Mesendoderm (in vitro differentiated cells): ENCODE measurements at regions not wholly inside any gene's neighbourhood (a gene's known extent, or its start where the extent isn't known, plus 50 kb on each side); places are given as distances from the start of the nearest gene placed in this dataset.
A peak's percentile ranks its signal among the peaks of the same experiment; 100 is the strongest.

Experiments
- DNase-seq: peaks from one replicate; pipeline ENCODE4 v3.0.0; 2013
- H2AK5ac ChIP-seq: 2 replicates; pipeline ENCODE4 v1.6.1; 2013; ENCODE audit warnings: low read length, inconsistent platforms
- H2BK120ac ChIP-seq: 2 replicates; pipeline ENCODE4 v1.6.1; 2013; ENCODE audit warnings: low read depth, mild to moderate bottlenecking, low read length, moderate library complexity, mixed read lengths
- H2BK15ac ChIP-seq: replicated peaks from 2 replicates; pipeline ENCODE4 v1.6.1; 2013; ENCODE audit warnings: low read depth, mild to moderate bottlenecking, moderate library complexity
- H2BK5ac ChIP-seq: 2 replicates; pipeline ENCODE4 v1.6.1; 2013; ENCODE audit warnings: low read length, inconsistent platforms
- H3K18ac ChIP-seq: 2 replicates; pipeline ENCODE4 v1.6.1; 2013; ENCODE audit warnings: mild to moderate bottlenecking, low read length, mixed read lengths
- H3K23ac ChIP-seq: one replicate; pipeline ENCODE4 v1.6.1; 2013; ENCODE audit warnings: low read length
- H3K27ac ChIP-seq: 2 replicates; pipeline ENCODE4 v1.5.1; 2013; ENCODE audit warnings: low read depth, mild to moderate bottlenecking, inconsistent platforms, low read length, moderate library complexity
- H3K27me3 ChIP-seq: 2 replicates; pipeline ENCODE4 v1.6.1; 2013; ENCODE audit warnings: low read length, control low read depth, mild to moderate bottlenecking, inconsistent platforms; ENCODE audit not compliant: insufficient read depth, poor library complexity
- H3K36me3 ChIP-seq: 2 replicates; pipeline ENCODE4 v1.6.1; 2013; ENCODE audit warnings: low read length, inconsistent platforms; ENCODE audit not compliant: control insufficient read depth, insufficient read depth
- H3K4ac ChIP-seq: one replicate; pipeline ENCODE4 v1.6.1; 2013; ENCODE audit warnings: low read depth, mild to moderate bottlenecking, low read length, moderate library complexity
- H3K4me1 ChIP-seq: 2 replicates; pipeline ENCODE4 v1.6.1; 2013; ENCODE audit warnings: low read depth, low read length, inconsistent platforms; ENCODE audit not compliant: control insufficient read depth
- H3K4me2 ChIP-seq: 2 replicates; pipeline ENCODE4 v1.6.1; 2013; ENCODE audit warnings: low read length
- H3K4me3 ChIP-seq: 2 replicates; pipeline ENCODE4 v1.5.1; 2013; ENCODE audit warnings: mild to moderate bottlenecking, low read length
- H3K56ac ChIP-seq: one replicate; pipeline ENCODE4 v1.6.1; 2013; ENCODE audit warnings: low read length
- H3K79me1 ChIP-seq: 2 replicates; pipeline ENCODE4 v1.6.1; 2013; ENCODE audit warnings: low read length, inconsistent platforms
- H3K79me2 ChIP-seq: 2 replicates; pipeline ENCODE4 v1.6.1; 2013; ENCODE audit warnings: mild to moderate bottlenecking, low read length; ENCODE audit not compliant: control insufficient read depth, insufficient read depth
- H3K9ac ChIP-seq: 2 replicates; pipeline ENCODE4 v1.6.1; 2013; ENCODE audit warnings: low read length, inconsistent platforms
- H4K5ac ChIP-seq: one replicate; pipeline ENCODE4 v1.6.1; 2013; ENCODE audit warnings: low read length
- H4K8ac ChIP-seq: one replicate; pipeline ENCODE4 v1.6.1; 2013; ENCODE audit warnings: low read depth, mild to moderate bottlenecking, control low read depth, low read length, moderate library complexity
- WGBS: extraction: QIAGEN DNeasy Blood & Tissue Kit; methylation state at CpG from one replicate; pipeline ENCODE4 v1.1.7; 2013; ENCODE audit warnings: low lambda C conversion rate, missing lambda C conversion rate; ENCODE audit not compliant: insufficient coverage; ENCODE audit errors: extremely low coverage; 5-methylcytosine and 5-hydroxymethylcytosine counted together

- Histone ChIP-seq H2BK120ac (no peak overlapping the region), H3K27me3 (no peaks in the 10 kb centered on the region), H3K27ac (no peak overlapping the region), H4K8ac (no peak overlapping the region), H3K79me1 (peaks cover 2% of the 10 kb centered on the region), H3K79me2 (peaks cover 4% of the 10 kb centered on the region), H3K36me3 (no peaks in the 10 kb centered on the region), H4K5ac (no peak overlapping the region), H3K4ac (no peak overlapping the region), H2AK5ac (peak overlapping the region; percentile 57), H3K18ac (no peak overlapping the region), H2BK15ac (no peak overlapping the region), H3K9ac (no peak overlapping the region), H2BK5ac (peak overlapping the region; percentile 33), H3K23ac (no peak overlapping the region), H3K4me2 (no peak overlapping the region), H3K4me3 (no peak overlapping the region), H3K56ac (peak overlapping the region; percentile 54), H3K4me1 (peaks cover 28% of the 10 kb centered on the region)
- DNase-seq: peak; percentile 47
- no CpG with 5 or more reads among the region's 11 CpGs for WGBS
Observed at GRCh38 chr1:223035724-223036478, 107.1 kb downstream of the TLR5 start.

- H3K9ac ChIP-seq: no peak overlapping the region
- H3K79me1 ChIP-seq: peaks cover 2% of the 10 kb centered on the region
- H3K4me3 ChIP-seq: no peak overlapping the region
- H3K4me2 ChIP-seq: no peak overlapping the region
- H3K56ac ChIP-seq: no peak overlapping the region
- no peak overlapping the region for H4K5ac ChIP-seq
- H4K8ac ChIP-seq: no peak overlapping the region
- no CpG with 5 or more reads among the region's 6 CpGs for WGBS
- no peaks in the 10 kb centered on the region for H3K36me3 ChIP-seq
- H3K27ac ChIP-seq: no peak overlapping the region
- H2BK120ac ChIP-seq: no peak overlapping the region
- H2BK5ac ChIP-seq: no peak overlapping the region
- no peaks in the 10 kb centered on the region for H3K27me3 ChIP-seq
- no peak overlapping the region for H2AK5ac ChIP-seq
- no peak overlapping the region for H3K23ac ChIP-seq
- no peak for DNase-seq
- H3K18ac ChIP-seq: no peak overlapping the region
- peaks cover 3% of the 10 kb centered on the region for H3K79me2 ChIP-seq
- no peak overlapping the region for H2BK15ac ChIP-seq
- H3K4ac ChIP-seq: no peak overlapping the region
- peaks cover 27% of the 10 kb centered on the region for H3K4me1 ChIP-seq
Observed at GRCh38 chr1:223036479-223036845, 106.6 kb downstream of the TLR5 start.

GRCh38 chr1:223037845-223038244 is 105.2 kb downstream of the TLR5 start:
- H2BK120ac ChIP-seq: no peak overlapping the region
- H4K8ac ChIP-seq: no peak overlapping the region
- no peak overlapping the region for H3K18ac ChIP-seq
- H3K79me1 ChIP-seq: peaks cover 2% of the 10 kb centered on the region
- peak overlapping the region; percentile 52 for H3K23ac ChIP-seq
- no peaks in the 10 kb centered on the region for H3K36me3 ChIP-seq
- no CpG with 5 or more reads among the region's 9 CpGs for WGBS
- peak overlapping the region; percentile 64 for H2AK5ac ChIP-seq
- H2BK5ac ChIP-seq: peak overlapping the region; percentile 36
- no peak overlapping the region for H3K4ac ChIP-seq
- no peak overlapping the region for H3K9ac ChIP-seq
- H3K4me1 ChIP-seq: peaks cover 20% of the 10 kb centered on the region
- H3K4me2 ChIP-seq: no peak overlapping the region
- peak overlapping the region; percentile 74 for H3K56ac ChIP-seq
- H3K27me3 ChIP-seq: no peaks in the 10 kb centered on the region
- no peak overlapping the region for H3K27ac ChIP-seq
- H2BK15ac ChIP-seq: no peak overlapping the region
- H3K4me3 ChIP-seq: no peak overlapping the region
- DNase-seq: peak; percentile 69
- H4K5ac ChIP-seq: no peak overlapping the region
- no peaks in the 10 kb centered on the region for H3K79me2 ChIP-seq

- H3K23ac ChIP-seq: peak overlapping the region; percentile 52
- WGBS: no CpG with 5 or more reads among the region's 19 CpGs
- H3K4me2 ChIP-seq: no peak overlapping the region
- peaks cover 2% of the 10 kb centered on the region for H3K79me1 ChIP-seq
- peak overlapping the region; percentile 38 for H2AK5ac ChIP-seq
- H3K9ac ChIP-seq: no peak overlapping the region
- no peaks in the 10 kb centered on the region for H3K79me2 ChIP-seq
- no peak overlapping the region for H2BK15ac ChIP-seq
- H3K56ac ChIP-seq: peak overlapping the region; percentile 74
- no peak overlapping the region for H3K27ac ChIP-seq
- H3K18ac ChIP-seq: no peak overlapping the region
- no peak overlapping the region for H3K4ac ChIP-seq
- no peak overlapping the region for H4K5ac ChIP-seq
- DNase-seq: peak; percentile 26
- H3K4me3 ChIP-seq: no peak overlapping the region
- peak overlapping the region; percentile 36 for H2BK5ac ChIP-seq
- no peaks in the 10 kb centered on the region for H3K27me3 ChIP-seq
- no peaks in the 10 kb centered on the region for H3K36me3 ChIP-seq
- no peak overlapping the region for H4K8ac ChIP-seq
- H3K4me1 ChIP-seq: peaks cover 17% of the 10 kb centered on the region
- no peak overlapping the region for H2BK120ac ChIP-seq
Observed at GRCh38 chr1:223038288-223039006, 104.6 kb downstream of the TLR5 start.

GRCh38 chr1:223039990-223040389 is 103.1 kb downstream of the TLR5 start:
- Histone ChIP-seq H3K79me1 (no peaks in the 10 kb centered on the region), H3K27ac (no peak overlapping the region), H3K23ac (no peak overlapping the region), H3K4me2 (no peak overlapping the region), H3K9ac (no peak overlapping the region), H3K36me3 (no peaks in the 10 kb centered on the region), H3K56ac (no peak overlapping the region), H3K4me1 (peaks cover 14% of the 10 kb centered on the region), H3K79me2 (no peaks in the 10 kb centered on the region), H3K4me3 (no peak overlapping the region), H4K8ac (no peak overlapping the region), H2AK5ac (no peak overlapping the region), H3K27me3 (no peaks in the 10 kb centered on the region), H2BK15ac (no peak overlapping the region), H3K4ac (no peak overlapping the region), H2BK120ac (no peak overlapping the region), H3K18ac (no peak overlapping the region), H2BK5ac (no peak overlapping the region), H4K5ac (no peak overlapping the region)
- no CpG with 5 or more reads among the region's 6 CpGs for WGBS
- no peak for DNase-seq
